Ascending aorta (tissue), 2 donors: ENCODE measurements at regions not wholly inside any gene's neighbourhood (a gene's known extent, or its start where the extent isn't known, plus 50 kb on each side); places are given as distances from the start of the nearest gene placed in this dataset.
"Not testable (repeated sequence)": the region's sequence is repeated elsewhere in the genome, so short reads cannot be mapped to it uniquely, and the experiment has no call there.

Experiments
- DNase-seq, 2 donors: peaks; one replicate each; pipeline ENCODE4 v3.0.0-alpha.2; 2019; ENCODE audit warnings: low spot score in 2 of 2
- H3K27ac ChIP-seq, 2 donors: fragments of 200-600 bp; sonication (generic); one replicate each; pipeline ENCODE4 v1.5.1; 2016 to 2017; ENCODE audit warnings: mild to moderate bottlenecking in 1 of 2
- H3K27me3 ChIP-seq: fragments of 200-600 bp; sonication (generic); one replicate; pipeline ENCODE4 v1.5.1; 2017
- H3K36me3 ChIP-seq, 2 donors: fragments of 200-600 bp; sonication (generic); one replicate each; pipeline ENCODE4 v1.5.1; 2016
- H3K4me1 ChIP-seq, 2 donors: fragments of 200-600 bp; sonication (generic); one replicate each; pipeline ENCODE4 v1.5.1; 2016 to 2017; ENCODE audit warnings: mild to moderate bottlenecking in 1 of 2
- H3K4me3 ChIP-seq, 2 donors: fragments of 200-600 bp; sonication (generic); one replicate each; pipeline ENCODE4 v1.5.1; 2016 to 2017; ENCODE audit warnings: mild to moderate bottlenecking in 1 of 2
- H3K9me3 ChIP-seq, 2 donors: fragments of 200-600 bp; sonication (generic); one replicate each; pipeline ENCODE4 v1.5.1; 2016
- CTCF ChIP-seq, 3 experiments: fragments of 200-600 bp in 2 of 3; fragments of 450-650 bp in 1 of 3; sonication (generic) in 2 of 3; IDR thresholded peaks; one replicate each; pipeline ENCODE4 v1.5.1; 2016 to 2019; ENCODE audit warnings: antibody characterized with exemption in 3 of 3, mild to moderate bottlenecking in 1 of 3, moderate library complexity in 1 of 3
- intact Hi-C: fragments of 100-400 bp; cut with DNase I; formaldehyde crosslinking; loops from one replicate; pipeline ENCODE4 v1.15.1; 2023

GRCh38 chr1:228655796-228656394 lies 79.4 kb upstream of the RHOU start:
- intact Hi-C loops: no loop called here
- no peaks in the 10 kb centered on the region for H3K27me3 ChIP-seq

GRCh38 chr1:228662007-228662689 lies 73.1 kb upstream of the RHOU start:
- H3K27ac ChIP-seq, H3K27me3 ChIP-seq, H3K36me3 ChIP-seq, H3K4me3 ChIP-seq, DNase-seq, H3K9me3 ChIP-seq, H3K4me1 ChIP-seq, intact Hi-C loops: not testable (repeated sequence)

More at GRCh38 chr1:228655796-228656394, 79.4 kb upstream of the RHOU start:
- H3K9me3 ChIP-seq: no peaks in the 10 kb centered on the region
- no peaks in the 10 kb centered on the region for H3K36me3 ChIP-seq
- no peaks in the 10 kb centered on the region for H3K4me1 ChIP-seq
- no peak for DNase-seq
- TF ChIP-seq CTCF (IDR thresholded peaks at IDR 0.05): no peak
- no peak overlapping the region for H3K27ac ChIP-seq
- no peak overlapping the region for H3K4me3 ChIP-seq

- peaks cover 5 to 7% of the 10 kb centered on the region in 2 donors for H3K4me1 ChIP-seq
- peak in 1 of 2 donors; percentile 88 for DNase-seq
- no peak overlapping the region for H3K27ac ChIP-seq
- no peaks in the 10 kb centered on the region for H3K36me3 ChIP-seq
- no peaks in the 10 kb centered on the region for H3K9me3 ChIP-seq
- peak; percentile 77 to 91 (median 77) for TF ChIP-seq CTCF (IDR thresholded peaks at IDR 0.05)
- peak overlapping the region in 1 of 2 donors; percentile 41 for H3K4me3 ChIP-seq
- intact Hi-C loops: loop anchor here (1.0 kb wide), 1 partner anchor 493 kb away; no protein-coding TSS in a partner anchor
- H3K27me3 ChIP-seq: no peaks in the 10 kb centered on the region
Measured at GRCh38 chr1:228664399-228664914, 70.8 kb upstream of the RHOU start.

- no peak for TF ChIP-seq CTCF (IDR thresholded peaks at IDR 0.05)
- H3K9me3 ChIP-seq: no peaks in the 10 kb centered on the region
- H3K4me1 ChIP-seq: peaks cover 5 to 17% of the 10 kb centered on the region in 2 donors
- H3K36me3 ChIP-seq: no peaks in the 10 kb centered on the region
- intact Hi-C loops: no loop called here
- no peaks in the 10 kb centered on the region for H3K27me3 ChIP-seq
- no peak for DNase-seq
- H3K27ac ChIP-seq: peak overlapping the region; percentile 83 to 88
- H3K4me3 ChIP-seq: no peak overlapping the region
Measured at GRCh38 chr1:228666686-228667623, 68.3 kb upstream of the RHOU start.

- Histone ChIP-seq H3K9me3 (no peaks in the 10 kb centered on the region), H3K36me3 (no peaks in the 10 kb centered on the region), H3K27me3 (no peaks in the 10 kb centered on the region), H3K27ac (peak overlapping the region; percentile 83 to 88), H3K4me1 (peaks cover 5 to 17% of the 10 kb centered on the region in 2 donors), H3K4me3 (no peak overlapping the region)
- intact Hi-C loops: loop anchor here (2.0 kb wide), 1 partner anchor 66 kb away; the partner anchor contains the start of gene RHOU
- DNase-seq: no peak
- TF ChIP-seq CTCF (IDR thresholded peaks at IDR 0.05): no peak
Measured at GRCh38 chr1:228668553-228669241, 66.6 kb upstream of the RHOU start.
